ENCODE measurements at regions not wholly inside any gene's neighbourhood (a gene's known extent, or its start where the extent isn't known, plus 50 kb on each side); places are given as distances from the start of the nearest gene placed in this dataset.

DNA sequence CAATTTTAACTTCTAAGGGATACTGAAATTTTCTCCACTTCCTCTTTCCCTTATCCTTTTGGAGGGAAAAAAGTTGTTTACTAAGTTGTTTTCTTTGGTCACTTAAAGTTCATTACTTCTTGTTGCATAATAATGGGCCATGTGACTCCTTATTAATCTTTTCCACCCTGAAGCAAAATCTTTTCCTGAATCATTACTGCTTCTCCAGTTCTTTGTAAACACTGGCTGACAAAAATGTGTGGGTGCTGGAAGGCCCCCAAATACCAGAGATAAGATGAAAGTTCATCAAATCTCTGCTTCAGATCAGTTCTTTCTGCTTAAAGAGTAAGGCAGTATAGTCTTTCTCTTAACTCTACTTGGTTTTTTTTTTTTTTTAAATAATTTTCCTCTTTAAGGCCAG is 108.9 kb upstream of the NHS start:
- ChIA-PET POLR2A (ENCODE audit: low non-redundant PET) (no interaction called here), CTCF (no interaction called here)
- TF ChIP-seq CTCF (conservative IDR thresholded peaks at IDR 0.05; ENCODE audit: low read depth): no peak
- no peak overlapping the region for H3K27ac ChIP-seq
- no peak for DNase-seq (ENCODE audit: low spot score)

DNA sequence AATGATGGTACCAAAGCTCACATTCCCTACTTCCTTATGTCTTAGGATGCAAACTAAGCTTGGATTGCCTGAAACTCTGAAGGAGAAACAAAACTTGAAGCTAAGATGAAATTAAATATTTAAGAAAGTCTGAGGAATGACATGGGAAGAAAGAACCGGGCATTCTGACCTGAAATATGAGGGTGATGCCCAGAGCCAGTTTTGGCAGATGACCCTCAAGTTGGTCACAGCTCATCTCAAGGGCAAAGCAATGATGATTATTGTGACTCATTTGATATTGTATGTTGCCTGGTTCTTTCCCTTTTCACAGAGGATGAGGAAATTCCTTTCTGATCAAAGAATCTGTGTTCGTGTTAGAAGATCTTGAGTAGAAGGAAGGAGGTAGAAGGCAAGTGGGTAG is 96.0 kb upstream of the NHS start:
- no peak for DNase-seq (ENCODE audit: low spot score)
- TF ChIP-seq CTCF (conservative IDR thresholded peaks at IDR 0.05; ENCODE audit: low read depth): no peak
- CTCF ChIA-PET: no interaction called here
- POLR2A ChIA-PET (ENCODE audit: low non-redundant PET): no interaction called here
- no peak overlapping the region for H3K27ac ChIP-seq

DNA sequence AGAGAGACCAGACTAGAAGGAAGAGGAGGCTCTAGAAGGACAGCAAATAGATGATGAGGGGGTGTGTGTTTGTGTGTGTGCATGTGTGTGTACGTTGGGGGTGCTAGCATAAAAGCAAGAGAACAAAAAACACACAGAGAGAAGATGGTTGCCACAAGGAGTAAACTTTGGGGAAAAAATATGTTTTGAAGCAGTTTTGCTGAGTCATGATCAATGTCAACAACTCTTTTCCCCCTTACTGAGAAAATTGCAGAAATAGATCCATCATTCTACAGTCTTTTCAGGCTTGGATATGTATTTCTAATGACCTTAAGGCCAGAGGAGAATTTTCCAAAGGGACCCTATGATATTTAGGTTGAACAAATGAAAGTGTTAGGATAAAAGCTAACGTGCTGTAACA is 89.0 kb upstream of the NHS start:
- ChIA-PET CTCF (no interaction called here), POLR2A (ENCODE audit: low non-redundant PET) (no interaction called here)
- TF ChIP-seq CTCF (conservative IDR thresholded peaks at IDR 0.05; ENCODE audit: low read depth): no peak
- no peak overlapping the region for H3K27ac ChIP-seq
- DNase-seq (ENCODE audit: low spot score): no peak

DNA sequence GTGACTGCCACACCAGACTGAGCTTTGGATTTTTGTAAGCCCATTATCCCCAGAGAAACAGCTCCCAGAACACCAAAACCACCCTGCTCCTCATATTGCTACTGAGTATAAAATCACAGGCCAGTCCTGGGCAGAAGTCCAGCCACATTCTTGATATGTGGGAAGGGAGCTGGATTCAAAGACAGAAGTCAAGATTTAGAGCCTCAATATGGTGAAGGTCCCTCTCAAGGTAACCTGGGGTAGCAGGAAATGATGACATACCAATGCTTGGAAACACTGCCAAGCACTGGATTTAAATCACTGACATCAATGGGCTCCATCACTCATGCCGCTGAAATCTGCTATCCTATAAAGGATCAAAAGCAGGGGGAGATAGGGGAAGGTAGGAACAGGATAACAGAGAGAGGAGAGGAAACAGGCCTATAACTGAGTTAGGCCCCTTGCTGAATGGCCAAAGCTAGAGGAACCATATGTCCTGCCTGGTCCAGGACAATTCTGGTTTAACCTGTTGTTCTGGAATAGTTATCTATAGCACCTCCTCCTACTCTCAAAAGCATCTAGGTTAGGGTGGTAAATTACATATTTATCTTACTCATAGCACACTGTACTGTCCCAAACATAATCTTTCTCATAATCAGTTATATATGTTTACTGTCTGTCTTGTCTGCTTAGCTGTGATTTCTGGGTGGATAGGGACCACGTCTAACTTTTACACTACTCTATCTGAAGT is 83.7 kb upstream of the NHS start:
- peak; percentile 1 for DNase-seq (ENCODE audit: low spot score)
- no peak overlapping the region for H3K27ac ChIP-seq
- POLR2A ChIA-PET (ENCODE audit: low non-redundant PET): no interaction called here
- CTCF ChIA-PET: interaction anchor here (0.6 kb wide), 1 partner anchor 244 kb away, joined by 4 read pairs; no protein-coding TSS in a partner anchor
- TF ChIP-seq CTCF (conservative IDR thresholded peaks at IDR 0.05; ENCODE audit: low read depth): no peak

DNA sequence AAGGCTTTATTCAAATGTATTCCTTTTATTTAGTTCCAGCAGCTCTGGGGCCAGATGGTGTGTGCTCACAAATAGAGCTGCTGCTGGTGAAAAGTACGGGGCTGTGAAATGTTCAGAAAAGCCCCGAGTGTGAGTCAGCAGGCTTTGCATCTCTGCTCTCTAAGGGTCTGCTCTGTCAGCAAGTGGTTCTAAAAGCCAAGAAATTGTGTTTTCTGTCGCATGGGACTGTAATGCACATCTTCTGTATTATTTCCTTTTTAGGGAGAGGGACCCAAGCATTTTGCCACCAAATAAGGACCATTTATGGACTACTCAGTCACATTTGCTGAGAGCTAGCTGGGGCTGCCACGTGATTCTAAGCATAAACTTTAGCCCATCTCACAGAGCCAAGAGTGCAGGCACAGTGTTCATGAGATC is 82.9 kb upstream of the NHS start:
- H3K27ac ChIP-seq: no peak overlapping the region
- ChIA-PET CTCF (interaction anchor here (0.6 kb wide), 1 partner anchor 243 kb away, joined by 4 read pairs; no protein-coding TSS in a partner anchor), POLR2A (ENCODE audit: low non-redundant PET) (no interaction called here)
- TF ChIP-seq CTCF (conservative IDR thresholded peaks at IDR 0.05; ENCODE audit: low read depth): no peak
- DNase-seq (ENCODE audit: low spot score): no peak

DNA sequence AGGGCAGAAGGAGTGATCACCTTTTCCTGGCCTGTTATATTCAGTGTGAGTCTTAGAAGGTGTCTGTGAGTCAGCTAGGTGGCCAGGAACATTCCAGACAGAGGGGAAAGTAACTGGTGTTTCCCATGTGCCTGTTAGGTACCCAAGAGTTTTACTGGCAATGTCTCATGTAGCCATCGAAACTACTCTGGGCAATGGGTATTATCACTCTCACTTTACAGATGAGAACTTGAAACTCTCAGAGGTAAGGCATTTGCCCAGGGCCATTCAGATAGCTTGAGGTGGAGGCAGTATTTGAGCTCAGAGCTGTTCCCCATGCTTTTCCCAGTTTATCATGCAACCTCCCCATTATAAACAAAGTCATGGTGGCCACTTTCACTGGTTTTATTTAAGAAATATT is 80.4 kb upstream of the NHS start:
- no peak for TF ChIP-seq CTCF (conservative IDR thresholded peaks at IDR 0.05; ENCODE audit: low read depth)
- no peak overlapping the region for H3K27ac ChIP-seq
- DNase-seq (ENCODE audit: low spot score): no peak
- ChIA-PET CTCF (no interaction called here), POLR2A (ENCODE audit: low non-redundant PET) (no interaction called here)

Data from RWPE1 (cell line).